ENCODE measurements at regions not wholly inside any gene's neighbourhood (a gene's known extent, or its start where the extent isn't known, plus 50 kb on each side); places are given as distances from the start of the nearest gene placed in this dataset.

DNA sequence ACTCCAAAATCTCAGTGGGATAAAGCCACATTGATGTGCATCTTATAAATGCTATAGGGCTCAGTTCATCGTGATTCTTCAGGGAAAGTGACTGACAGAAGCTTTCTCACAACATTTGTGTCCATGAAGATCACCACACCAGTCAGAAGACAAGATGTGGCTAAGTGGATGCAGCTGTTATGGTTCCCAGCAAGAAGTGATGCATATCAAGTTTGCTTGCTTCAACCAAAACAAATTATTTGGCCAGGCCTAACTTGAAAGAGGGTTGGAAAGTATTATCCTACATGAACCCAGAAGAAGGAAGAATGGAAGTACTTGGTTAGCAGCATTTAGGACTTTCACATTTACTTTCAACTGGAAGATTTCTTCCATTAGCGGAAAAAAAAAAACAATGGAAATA is 210.0 kb upstream of the ACVR2A start:
- Histone ChIP-seq H3K4ac (ENCODE audit: low read depth, low read length) (no peak overlapping the region), H3K79me1 (ENCODE audit: insufficient read depth, low read depth, low read length, poor library complexity, severe bottlenecking) (no peaks in the 10 kb centered on the region), H4K20me1 (ENCODE audit: control insufficient read depth, insufficient read depth, insufficient read length) (no peaks in the 10 kb centered on the region), H2BK120ac (ENCODE audit: low read depth, low read length, poor library complexity, severe bottlenecking) (no peak overlapping the region), H3K9me3 (ENCODE audit: control insufficient read depth, low read depth, low read length) (no peaks in the 10 kb centered on the region), H2BK15ac (ENCODE audit: low read depth, low read length) (no peak overlapping the region), H3K79me2 (ENCODE audit: insufficient read depth, low read length) (no peaks in the 10 kb centered on the region), H4K5ac (ENCODE audit: insufficient read length, low read depth, low read length) (no peak overlapping the region), H2BK12ac (ENCODE audit: insufficient read length, low read depth, low read length) (no peak overlapping the region), H3K23ac (ENCODE audit: insufficient read length, low read depth, low read length) (no peak overlapping the region), H4K8ac (replicated peaks; ENCODE audit: insufficient read length, low read depth, low read length) (no peak overlapping the region), H3K56ac (ENCODE audit: insufficient read length, low read depth, low read length) (no peak overlapping the region), H3K23me2 (ENCODE audit: insufficient read length, low read depth, low read length, poor library complexity, severe bottlenecking) (no peaks in the 10 kb centered on the region), H2BK5ac (ENCODE audit: insufficient read length, low read length) (no peak overlapping the region), H2AFZ (ENCODE audit: low read length) (no peak overlapping the region), H3K9ac (ENCODE audit: extremely low read depth, insufficient read length, low read length) (no peak overlapping the region), H2BK20ac (ENCODE audit: low read depth, low read length, poor library complexity, severe bottlenecking) (no peak overlapping the region), H4K91ac (ENCODE audit: insufficient read length, low read depth, low read length) (no peak overlapping the region), H3K4me1 (ENCODE audit: insufficient read depth, low read length) (no peaks in the 10 kb centered on the region; the same call in 1 of the 2 replicates), H3K14ac (ENCODE audit: insufficient read depth, low read length) (no peak overlapping the region), H3K27ac (ENCODE audit: insufficient read length, low read depth, low read length) (no peak overlapping the region), H3K18ac (ENCODE audit: insufficient read length, low read depth, low read length) (no peak overlapping the region), H3T11ph (ENCODE audit: low read length) (no peak overlapping the region), H3K27me3 (ENCODE audit: insufficient read depth, low read length) (no peaks in the 10 kb centered on the region), H3K4me2 (ENCODE audit: insufficient read depth, insufficient read length, low read length) (no peak overlapping the region), H2AK5ac (ENCODE audit: insufficient read length, low read length) (no peak overlapping the region)
- Mint-ChIP-seq H3K36me3 (ENCODE audit: insufficient read depth in 1 of 3, low read depth in 3 of 3) (no peaks in the 10 kb centered on the region), H3K4me3 (no peak overlapping the region), H3K4me1 (peaks cover 3% of the 10 kb centered on the region in 2 experiments; a peak in 3 of 4 replicates), H3K27me3 (ENCODE audit: low read depth) (no peaks in the 10 kb centered on the region), H3K9me3 (no peaks in the 10 kb centered on the region), H3K27ac (no peak overlapping the region)
- no CpG with 5 or more reads among the region's 2 CpGs for WGBS (ENCODE audit: extremely low coverage, insufficient read length, low lambda C conversion rate)
- TF ChIP-seq, protein P1, sequence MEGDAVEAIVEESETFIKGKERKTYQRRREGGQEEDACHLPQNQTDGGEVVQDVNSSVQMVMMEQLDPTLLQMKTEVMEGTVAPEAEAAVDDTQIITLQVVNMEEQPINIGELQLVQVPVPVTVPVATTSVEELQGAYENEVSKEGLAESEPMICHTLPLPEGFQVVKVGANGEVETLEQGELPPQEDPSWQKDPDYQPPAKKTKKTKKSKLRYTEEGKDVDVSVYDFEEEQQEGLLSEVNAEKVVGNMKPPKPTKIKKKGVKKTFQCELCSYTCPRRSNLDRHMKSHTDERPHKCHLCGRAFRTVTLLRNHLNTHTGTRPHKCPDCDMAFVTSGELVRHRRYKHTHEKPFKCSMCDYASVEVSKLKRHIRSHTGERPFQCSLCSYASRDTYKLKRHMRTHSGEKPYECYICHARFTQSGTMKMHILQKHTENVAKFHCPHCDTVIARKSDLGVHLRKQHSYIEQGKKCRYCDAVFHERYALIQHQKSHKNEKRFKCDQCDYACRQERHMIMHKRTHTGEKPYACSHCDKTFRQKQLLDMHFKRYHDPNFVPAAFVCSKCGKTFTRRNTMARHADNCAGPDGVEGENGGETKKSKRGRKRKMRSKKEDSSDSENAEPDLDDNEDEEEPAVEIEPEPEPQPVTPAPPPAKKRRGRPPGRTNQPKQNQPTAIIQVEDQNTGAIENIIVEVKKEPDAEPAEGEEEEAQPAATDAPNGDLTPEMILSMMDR (conservative IDR thresholded peaks at IDR 0.05) = no peak
- no peak for DNase-seq
